ENCODE measurements at regions not wholly inside any gene's neighbourhood (a gene's known extent, or its start where the extent isn't known, plus 50 kb on each side); places are given as distances from the start of the nearest gene placed in this dataset.

DNA sequence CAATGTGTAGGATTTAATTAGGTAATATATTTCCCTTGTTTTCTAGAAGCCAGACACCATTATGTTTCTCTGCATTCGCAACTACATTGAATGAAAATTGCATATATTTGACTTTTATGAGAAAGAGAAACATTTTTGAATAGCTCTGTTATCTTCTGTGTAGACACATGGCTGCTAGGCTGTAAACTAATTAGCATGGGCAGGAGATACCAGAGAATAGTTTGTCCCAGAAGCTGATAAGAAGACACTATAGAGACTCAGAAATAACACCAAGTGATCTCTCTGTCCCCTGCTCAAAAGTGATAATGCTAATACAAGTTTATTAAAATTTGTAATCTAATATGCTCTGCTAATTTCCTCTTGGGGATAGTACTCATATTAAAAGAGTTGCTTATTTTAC, 198.0 kb upstream of the TUSC1 start:
- TF ChIP-seq, protein P1, sequence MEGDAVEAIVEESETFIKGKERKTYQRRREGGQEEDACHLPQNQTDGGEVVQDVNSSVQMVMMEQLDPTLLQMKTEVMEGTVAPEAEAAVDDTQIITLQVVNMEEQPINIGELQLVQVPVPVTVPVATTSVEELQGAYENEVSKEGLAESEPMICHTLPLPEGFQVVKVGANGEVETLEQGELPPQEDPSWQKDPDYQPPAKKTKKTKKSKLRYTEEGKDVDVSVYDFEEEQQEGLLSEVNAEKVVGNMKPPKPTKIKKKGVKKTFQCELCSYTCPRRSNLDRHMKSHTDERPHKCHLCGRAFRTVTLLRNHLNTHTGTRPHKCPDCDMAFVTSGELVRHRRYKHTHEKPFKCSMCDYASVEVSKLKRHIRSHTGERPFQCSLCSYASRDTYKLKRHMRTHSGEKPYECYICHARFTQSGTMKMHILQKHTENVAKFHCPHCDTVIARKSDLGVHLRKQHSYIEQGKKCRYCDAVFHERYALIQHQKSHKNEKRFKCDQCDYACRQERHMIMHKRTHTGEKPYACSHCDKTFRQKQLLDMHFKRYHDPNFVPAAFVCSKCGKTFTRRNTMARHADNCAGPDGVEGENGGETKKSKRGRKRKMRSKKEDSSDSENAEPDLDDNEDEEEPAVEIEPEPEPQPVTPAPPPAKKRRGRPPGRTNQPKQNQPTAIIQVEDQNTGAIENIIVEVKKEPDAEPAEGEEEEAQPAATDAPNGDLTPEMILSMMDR (IDR thresholded peaks at IDR 0.05): no peak
- TF ChIP-seq, protein P2, sequence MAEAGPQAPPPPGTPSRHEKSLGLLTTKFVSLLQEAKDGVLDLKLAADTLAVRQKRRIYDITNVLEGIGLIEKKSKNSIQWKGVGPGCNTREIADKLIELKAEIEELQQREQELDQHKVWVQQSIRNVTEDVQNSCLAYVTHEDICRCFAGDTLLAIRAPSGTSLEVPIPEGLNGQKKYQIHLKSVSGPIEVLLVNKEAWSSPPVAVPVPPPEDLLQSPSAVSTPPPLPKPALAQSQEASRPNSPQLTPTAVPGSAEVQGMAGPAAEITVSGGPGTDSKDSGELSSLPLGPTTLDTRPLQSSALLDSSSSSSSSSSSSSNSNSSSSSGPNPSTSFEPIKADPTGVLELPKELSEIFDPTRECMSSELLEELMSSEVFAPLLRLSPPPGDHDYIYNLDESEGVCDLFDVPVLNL (CRISPR knock-in tag; IDR thresholded peaks at IDR 0.05; ENCODE audit: borderline replicate concordance, low read depth): no peak
- TF ChIP-seq ZBTB21 (CRISPR knock-in tag; IDR thresholded peaks at IDR 0.05; ENCODE audit: borderline replicate concordance) (no peak), FOXJ3 (CRISPR knock-in tag; IDR thresholded peaks at IDR 0.05; ENCODE audit: borderline replicate concordance) (no peak), TEAD4 (CRISPR knock-in tag; IDR thresholded peaks at IDR 0.05) (no peak), IRF2 (CRISPR knock-in tag; IDR thresholded peaks at IDR 0.05; ENCODE audit: borderline replicate concordance, low read depth) (no peak), SP1 (CRISPR knock-in tag; conservative IDR thresholded peaks at IDR 0.05) (no peak), ZNF396 (CRISPR knock-in tag; IDR thresholded peaks at IDR 0.05; ENCODE audit: borderline replicate concordance) (no peak), PRRX2 (CRISPR knock-in tag; IDR thresholded peaks at IDR 0.05) (no peak), KAT7 (CRISPR knock-in tag; IDR thresholded peaks at IDR 0.05; ENCODE audit: borderline replicate concordance) (no peak), ZNF671 (CRISPR knock-in tag; IDR thresholded peaks at IDR 0.05) (no peak)
- TF ChIP-seq, protein P3, sequence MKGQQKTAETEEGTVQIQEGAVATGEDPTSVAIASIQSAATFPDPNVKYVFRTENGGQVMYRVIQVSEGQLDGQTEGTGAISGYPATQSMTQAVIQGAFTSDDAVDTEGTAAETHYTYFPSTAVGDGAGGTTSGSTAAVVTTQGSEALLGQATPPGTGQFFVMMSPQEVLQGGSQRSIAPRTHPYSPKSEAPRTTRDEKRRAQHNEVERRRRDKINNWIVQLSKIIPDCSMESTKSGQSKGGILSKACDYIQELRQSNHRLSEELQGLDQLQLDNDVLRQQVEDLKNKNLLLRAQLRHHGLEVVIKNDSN (CRISPR knock-in tag; IDR thresholded peaks at IDR 0.05): no peak
- TF ChIP-seq, protein P4, sequence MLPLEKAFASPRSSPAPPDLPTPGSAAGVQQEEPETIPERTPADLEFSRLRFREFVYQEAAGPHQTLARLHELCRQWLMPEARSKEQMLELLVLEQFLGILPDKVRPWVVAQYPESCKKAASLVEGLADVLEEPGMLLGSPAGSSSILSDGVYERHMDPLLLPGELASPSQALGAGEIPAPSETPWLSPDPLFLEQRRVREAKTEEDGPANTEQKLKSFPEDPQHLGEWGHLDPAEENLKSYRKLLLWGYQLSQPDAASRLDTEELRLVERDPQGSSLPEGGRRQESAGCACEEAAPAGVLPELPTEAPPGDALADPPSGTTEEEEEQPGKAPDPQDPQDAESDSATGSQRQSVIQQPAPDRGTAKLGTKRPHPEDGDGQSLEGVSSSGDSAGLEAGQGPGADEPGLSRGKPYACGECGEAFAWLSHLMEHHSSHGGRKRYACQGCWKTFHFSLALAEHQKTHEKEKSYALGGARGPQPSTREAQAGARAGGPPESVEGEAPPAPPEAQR (CRISPR knock-in tag; IDR thresholded peaks at IDR 0.05): no peak
- TF ChIP-seq, protein P5, sequence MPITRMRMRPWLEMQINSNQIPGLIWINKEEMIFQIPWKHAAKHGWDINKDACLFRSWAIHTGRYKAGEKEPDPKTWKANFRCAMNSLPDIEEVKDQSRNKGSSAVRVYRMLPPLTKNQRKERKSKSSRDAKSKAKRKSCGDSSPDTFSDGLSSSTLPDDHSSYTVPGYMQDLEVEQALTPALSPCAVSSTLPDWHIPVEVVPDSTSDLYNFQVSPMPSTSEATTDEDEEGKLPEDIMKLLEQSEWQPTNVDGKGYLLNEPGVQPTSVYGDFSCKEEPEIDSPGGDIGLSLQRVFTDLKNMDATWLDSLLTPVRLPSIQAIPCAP (CRISPR knock-in tag; IDR thresholded peaks at IDR 0.05): no peak
